ENCODE measurements at regions not wholly inside any gene's neighbourhood (a gene's known extent, or its start where the extent isn't known, plus 50 kb on each side); places are given as distances from the start of the nearest gene placed in this dataset.

DNA sequence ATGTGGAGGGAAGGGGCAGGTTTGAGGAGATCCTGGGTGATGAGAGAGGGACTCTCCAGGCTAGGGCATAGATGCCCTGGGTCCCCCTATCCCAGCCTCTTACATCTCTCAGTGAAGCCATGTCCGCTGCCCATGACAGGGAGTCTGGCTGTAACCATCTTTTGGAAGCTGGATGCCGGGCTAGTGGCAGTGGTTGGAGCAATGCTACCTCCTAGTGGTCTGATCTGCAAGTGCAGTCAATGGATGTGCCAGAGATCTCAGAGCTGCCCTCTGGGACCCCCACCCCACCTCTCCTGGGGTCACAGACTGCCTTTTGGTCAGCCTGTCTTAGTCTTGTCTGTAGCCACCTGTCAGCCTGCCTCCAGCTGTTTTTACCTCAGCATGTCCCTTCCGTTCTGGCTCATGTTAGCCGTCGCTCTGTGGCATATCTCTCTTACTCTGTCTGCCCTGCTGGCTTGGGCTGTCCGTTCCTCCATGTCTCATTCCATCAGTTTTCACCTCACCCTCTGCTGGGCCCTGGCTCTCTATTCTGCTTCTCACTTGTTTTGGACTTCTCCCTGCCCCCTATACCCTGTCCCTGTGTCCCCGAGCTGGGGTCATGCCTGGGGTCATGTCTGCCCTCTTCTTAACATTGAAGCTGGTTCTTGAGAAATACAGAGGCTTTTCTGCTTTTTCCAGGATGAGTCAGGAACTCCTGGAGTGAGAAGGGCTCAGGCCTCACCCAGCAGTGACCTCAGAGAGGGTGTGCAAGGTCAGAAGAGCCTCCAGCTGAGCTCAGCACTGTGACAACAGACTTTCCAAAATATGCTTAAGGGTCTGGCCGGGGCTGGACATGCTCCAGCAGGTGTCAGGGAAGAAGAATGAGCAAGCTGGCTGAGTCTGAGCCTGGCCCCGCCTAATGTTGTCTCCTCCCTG lies 52.0 kb upstream of the THY1 start:
- H2AFZ ChIP-seq (ENCODE audit: low read depth, low read length), result no peak overlapping the region
- TF ChIP-seq EZH2 (IDR thresholded peaks at IDR 0.05; ENCODE audit: borderline replicate concordance, low read depth, low read length, severe bottlenecking), result no peak
- TF ChIP-seq, protein P1, sequence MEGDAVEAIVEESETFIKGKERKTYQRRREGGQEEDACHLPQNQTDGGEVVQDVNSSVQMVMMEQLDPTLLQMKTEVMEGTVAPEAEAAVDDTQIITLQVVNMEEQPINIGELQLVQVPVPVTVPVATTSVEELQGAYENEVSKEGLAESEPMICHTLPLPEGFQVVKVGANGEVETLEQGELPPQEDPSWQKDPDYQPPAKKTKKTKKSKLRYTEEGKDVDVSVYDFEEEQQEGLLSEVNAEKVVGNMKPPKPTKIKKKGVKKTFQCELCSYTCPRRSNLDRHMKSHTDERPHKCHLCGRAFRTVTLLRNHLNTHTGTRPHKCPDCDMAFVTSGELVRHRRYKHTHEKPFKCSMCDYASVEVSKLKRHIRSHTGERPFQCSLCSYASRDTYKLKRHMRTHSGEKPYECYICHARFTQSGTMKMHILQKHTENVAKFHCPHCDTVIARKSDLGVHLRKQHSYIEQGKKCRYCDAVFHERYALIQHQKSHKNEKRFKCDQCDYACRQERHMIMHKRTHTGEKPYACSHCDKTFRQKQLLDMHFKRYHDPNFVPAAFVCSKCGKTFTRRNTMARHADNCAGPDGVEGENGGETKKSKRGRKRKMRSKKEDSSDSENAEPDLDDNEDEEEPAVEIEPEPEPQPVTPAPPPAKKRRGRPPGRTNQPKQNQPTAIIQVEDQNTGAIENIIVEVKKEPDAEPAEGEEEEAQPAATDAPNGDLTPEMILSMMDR (IDR thresholded peaks at IDR 0.05; ENCODE audit: borderline replicate concordance, extremely low read depth, low read length, poor library complexity, severe bottlenecking), result peak; percentile 91
- no peak overlapping the region for H3K9ac ChIP-seq (ENCODE audit: low read depth, low read length)
- no peaks in the 10 kb centered on the region for H3K36me3 ChIP-seq (ENCODE audit: insufficient read depth, low read length)
- no peaks in the 10 kb centered on the region for H3K79me2 ChIP-seq (ENCODE audit: insufficient read depth, low read length)
- peaks cover 5% of the 10 kb centered on the region for H3K27me3 ChIP-seq (ENCODE audit: insufficient read depth, low read length, poor library complexity)
- DNase-seq (peak; percentile 63), ATAC-seq (ENCODE audit: insufficient read depth, low read depth) (peak; percentile 82)
- H3K4me1 ChIP-seq (ENCODE audit: insufficient read depth, low read length), result no peaks in the 10 kb centered on the region
- no peak overlapping the region for H3K27ac ChIP-seq (ENCODE audit: low read length)
- no peak overlapping the region for H3K4me2 ChIP-seq (ENCODE audit: insufficient read depth, low read length)
- H3K9me3 ChIP-seq (ENCODE audit: insufficient read depth, low read length, severe bottlenecking), result no peaks in the 10 kb centered on the region
- no peak overlapping the region for H3K4me3 ChIP-seq (ENCODE audit: low read depth in 1 of 2, low read length in 2 of 2)
- H4K20me1 ChIP-seq (ENCODE audit: insufficient read depth, low read length), result 0 out of 2 replicates have a peak, but pooled peaks cover 3% of the 10 kb centered on the region

DNA sequence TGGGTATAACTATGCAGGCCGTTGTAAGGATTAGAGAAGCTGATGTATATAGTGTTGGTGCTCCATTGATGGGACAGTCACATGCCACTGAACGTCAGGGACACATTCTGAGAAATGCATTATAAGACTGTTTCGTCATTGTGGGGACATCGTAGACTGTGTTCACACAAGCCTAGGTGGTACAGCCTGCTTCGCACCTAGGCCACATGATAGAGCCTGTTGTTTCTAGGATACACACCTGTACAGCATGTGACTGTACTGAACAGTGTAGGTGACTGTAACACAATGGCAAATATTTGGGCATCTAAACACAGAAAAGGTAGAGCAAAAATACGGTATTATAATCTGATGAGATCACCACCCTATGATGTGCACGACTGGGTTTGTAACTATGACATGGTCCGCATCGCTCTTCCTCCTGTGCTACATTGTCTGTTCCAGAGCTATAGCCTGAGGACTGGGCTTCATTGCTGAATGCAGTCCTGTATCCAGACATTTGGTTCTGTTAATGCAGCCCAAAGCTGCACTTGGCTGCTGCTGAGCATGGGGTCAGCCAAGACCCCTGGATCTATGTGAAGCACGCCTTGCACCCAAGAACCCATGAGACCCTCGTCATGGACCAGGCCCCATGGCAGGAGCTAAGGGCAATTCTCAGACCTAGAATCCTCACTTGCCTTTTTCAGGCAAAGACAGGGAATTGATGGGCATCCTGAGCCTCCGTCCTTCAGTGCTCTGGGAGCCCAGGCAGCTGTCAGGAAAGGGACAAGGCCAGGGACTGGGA lies 51.1 kb upstream of the THY1 start:
- 0 out of 2 replicates have a peak, but pooled peaks cover 3% of the 10 kb centered on the region for H4K20me1 ChIP-seq (ENCODE audit: insufficient read depth, low read length)
- H2AFZ ChIP-seq (ENCODE audit: low read depth, low read length), result no peak overlapping the region
- H3K79me2 ChIP-seq (ENCODE audit: insufficient read depth, low read length), result no peaks in the 10 kb centered on the region
- H3K9me3 ChIP-seq (ENCODE audit: insufficient read depth, low read length, severe bottlenecking), result no peaks in the 10 kb centered on the region
- no peaks in the 10 kb centered on the region for H3K36me3 ChIP-seq (ENCODE audit: insufficient read depth, low read length)
- no peak for TF ChIP-seq EZH2 (IDR thresholded peaks at IDR 0.05; ENCODE audit: borderline replicate concordance, low read depth, low read length, severe bottlenecking)
- TF ChIP-seq, protein P1 (IDR thresholded peaks at IDR 0.05; ENCODE audit: borderline replicate concordance, extremely low read depth, low read length, poor library complexity, severe bottlenecking), result no peak
- H3K27ac ChIP-seq (ENCODE audit: low read length), result no peak overlapping the region
- ATAC-seq (ENCODE audit: insufficient read depth, low read depth), result no peak
- H3K27me3 ChIP-seq (ENCODE audit: insufficient read depth, low read length, poor library complexity), result peaks cover 5% of the 10 kb centered on the region
- H3K4me1 ChIP-seq (ENCODE audit: insufficient read depth, low read length), result no peaks in the 10 kb centered on the region
- H3K9ac ChIP-seq (ENCODE audit: low read depth, low read length), result no peak overlapping the region
- no peak overlapping the region for H3K4me2 ChIP-seq (ENCODE audit: insufficient read depth, low read length)
- no peak overlapping the region for H3K4me3 ChIP-seq (ENCODE audit: low read depth in 1 of 2, low read length in 2 of 2)
- DNase-seq, result no peak

DNA sequence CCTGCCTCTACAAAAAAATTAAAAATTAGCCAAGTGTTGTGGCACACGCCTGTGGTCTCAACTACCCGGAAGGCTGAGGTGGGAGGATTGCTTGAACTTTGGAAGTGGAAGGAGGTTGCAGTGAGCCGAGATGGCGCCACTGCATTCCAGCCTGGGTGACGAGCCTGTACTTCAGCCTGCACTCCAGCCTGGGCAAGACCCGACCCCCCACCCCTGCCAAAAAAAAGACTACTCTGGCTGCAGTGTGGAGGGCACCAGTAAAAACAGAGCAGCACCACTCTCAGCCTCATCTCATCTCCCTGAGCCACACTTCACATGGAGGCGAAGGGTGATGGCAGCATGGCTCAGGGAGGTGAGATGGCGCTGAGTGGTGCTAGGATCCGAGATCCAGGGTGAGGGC lies 50.3 kb upstream of the THY1 start:
- ATAC-seq (ENCODE audit: insufficient read depth, low read depth) (no peak), DNase-seq (no peak)
- peaks cover 5% of the 10 kb centered on the region for H3K27me3 ChIP-seq (ENCODE audit: insufficient read depth, low read length, poor library complexity)
- no peak overlapping the region for H2AFZ ChIP-seq (ENCODE audit: low read depth, low read length)
- H3K4me3 ChIP-seq (ENCODE audit: low read depth in 1 of 2, low read length in 2 of 2), result no peak overlapping the region
- no peak overlapping the region for H3K27ac ChIP-seq (ENCODE audit: low read length)
- no peak overlapping the region for H3K4me2 ChIP-seq (ENCODE audit: insufficient read depth, low read length)
- no peak for TF ChIP-seq EZH2 (IDR thresholded peaks at IDR 0.05; ENCODE audit: borderline replicate concordance, low read depth, low read length, severe bottlenecking)
- TF ChIP-seq, protein P1 (IDR thresholded peaks at IDR 0.05; ENCODE audit: borderline replicate concordance, extremely low read depth, low read length, poor library complexity, severe bottlenecking), result no peak
- H4K20me1 ChIP-seq (ENCODE audit: insufficient read depth, low read length), result 0 out of 2 replicates have a peak, but pooled peaks cover 3% of the 10 kb centered on the region
- no peaks in the 10 kb centered on the region for H3K9me3 ChIP-seq (ENCODE audit: insufficient read depth, low read length, severe bottlenecking)
- H3K36me3 ChIP-seq (ENCODE audit: insufficient read depth, low read length), result no peaks in the 10 kb centered on the region
- H3K9ac ChIP-seq (ENCODE audit: low read depth, low read length), result no peak overlapping the region
- H3K4me1 ChIP-seq (ENCODE audit: insufficient read depth, low read length), result no peaks in the 10 kb centered on the region
- H3K79me2 ChIP-seq (ENCODE audit: insufficient read depth, low read length), result no peaks in the 10 kb centered on the region
